ENCODE measurements at regions not wholly inside any gene's neighbourhood (a gene's known extent, or its start where the extent isn't known, plus 50 kb on each side); places are given as distances from the start of the nearest gene placed in this dataset.

DNA sequence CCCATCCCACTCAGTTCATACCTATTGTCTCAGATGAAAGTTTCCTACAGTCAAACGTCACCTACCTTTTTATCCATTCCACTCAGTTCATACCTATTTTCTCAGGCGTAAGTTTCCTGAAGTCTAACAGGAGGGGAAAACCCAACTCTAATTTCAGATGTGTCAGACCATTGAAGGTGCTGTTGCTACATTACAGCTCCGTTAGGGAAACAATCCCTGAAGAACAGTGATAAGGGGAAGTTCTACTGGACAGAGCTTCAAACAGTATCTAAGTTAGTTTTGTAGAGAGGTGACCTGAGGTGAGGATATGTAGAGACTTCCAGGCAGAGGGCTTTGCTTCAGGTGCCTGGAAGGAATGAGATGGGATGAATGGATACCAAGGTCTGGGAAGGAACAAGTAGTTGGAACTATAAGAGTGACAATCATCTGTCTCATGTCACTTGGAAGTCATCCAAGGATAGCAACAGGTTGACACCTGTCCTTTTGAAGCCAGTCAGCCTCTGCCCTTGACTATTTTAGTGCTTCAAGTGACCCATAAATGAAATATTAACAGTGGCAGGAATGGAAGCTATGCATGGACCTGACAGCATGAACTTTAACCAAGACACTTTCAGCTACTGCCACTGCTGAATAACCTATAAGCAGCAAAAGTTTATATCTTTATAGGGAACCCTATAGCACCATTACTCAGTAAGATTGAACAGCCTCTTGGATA is 191.6 kb upstream of the MOCS1 start:
- intact Hi-C loops (cut with DNase I): no loop called here
- DNase-seq (ENCODE audit: missing footprints) (no peak), ATAC-seq (no peak)

DNA sequence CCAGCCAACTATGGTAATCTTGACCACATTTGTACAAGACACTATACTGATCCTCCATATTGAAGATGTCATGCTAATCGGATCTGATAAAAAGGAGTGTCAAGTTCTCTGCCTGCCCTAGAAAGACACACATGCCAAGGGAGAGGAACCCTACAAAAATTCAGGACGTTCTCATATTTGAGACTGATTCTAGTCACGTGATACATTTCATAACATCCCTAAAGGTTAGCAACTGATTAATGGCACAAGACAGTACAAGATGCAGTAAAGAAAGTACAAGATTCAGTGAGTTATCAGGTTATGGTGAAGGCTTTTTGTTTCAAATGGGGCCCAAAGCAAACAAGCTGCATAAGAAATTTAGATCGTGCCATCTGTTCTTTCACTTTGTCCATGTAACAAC is 190.7 kb upstream of the MOCS1 start:
- intact Hi-C loops (cut with DNase I): no loop called here
- DNase-seq (ENCODE audit: missing footprints) (no peak), ATAC-seq (no peak)

GRCh38 chr6:40116832-40117231 is 182.6 kb upstream of the MOCS1 start:
- no peak for ATAC-seq
- DNase-seq (ENCODE audit: missing footprints): no peak
- intact Hi-C loops (cut with DNase I): no loop called here

GRCh38 chr6:40112350-40112749 is 178.1 kb upstream of the MOCS1 start:
- intact Hi-C loops (cut with DNase I): no loop called here
- no peak for DNase-seq (ENCODE audit: missing footprints)
- no peak for ATAC-seq

DNA sequence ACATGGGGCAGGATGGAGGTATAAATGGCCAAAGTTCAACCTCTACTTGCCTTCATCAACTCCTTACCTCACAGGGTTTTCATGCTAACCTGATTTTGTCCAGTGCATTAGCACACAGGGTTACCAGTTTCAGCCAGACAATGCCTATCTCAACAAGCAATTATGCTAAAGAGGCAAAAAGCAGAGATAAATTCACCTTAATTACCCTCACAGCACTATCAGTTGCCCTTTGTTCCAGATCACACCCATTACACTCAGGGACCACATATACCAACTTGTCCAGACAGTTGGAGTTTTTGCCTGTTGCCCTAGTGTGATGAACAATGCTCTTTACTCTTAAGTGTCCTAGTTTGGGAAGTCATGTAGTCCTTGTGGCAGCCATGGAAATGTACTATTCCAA is 174.5 kb upstream of the MOCS1 start:
- no peak for ATAC-seq
- DNase-seq (ENCODE audit: missing footprints): no peak
- intact Hi-C loops (cut with DNase I): no loop called here

- DNase-seq (ENCODE audit: missing footprints) (no peak), ATAC-seq (no peak)
- intact Hi-C loops (cut with DNase I): no loop called here
Measured at GRCh38 chr6:40106840-40107239, 172.6 kb upstream of the MOCS1 start.

DNA sequence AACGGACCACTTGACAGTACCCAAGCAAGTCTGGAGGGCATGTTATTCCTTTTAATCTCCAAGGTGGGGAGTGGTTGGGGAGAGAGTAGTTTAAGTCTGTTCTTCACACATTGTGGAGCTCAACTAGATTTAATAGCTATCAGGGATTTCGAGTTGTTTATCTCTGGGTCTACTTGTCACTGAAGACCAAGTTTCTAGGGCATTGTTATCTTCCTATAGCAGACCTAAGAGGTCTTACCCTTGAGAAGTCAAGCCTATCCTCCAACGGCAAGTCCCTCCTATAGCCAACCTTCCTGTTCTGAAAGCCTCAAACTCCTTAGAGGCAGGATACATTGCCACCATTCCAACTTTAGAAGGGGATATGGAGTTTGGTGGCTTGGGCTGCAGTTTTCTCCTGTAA is 164.5 kb upstream of the MOCS1 start:
- ATAC-seq (no peak), DNase-seq (ENCODE audit: missing footprints) (no peak)
- intact Hi-C loops (cut with DNase I): no loop called here

DNA sequence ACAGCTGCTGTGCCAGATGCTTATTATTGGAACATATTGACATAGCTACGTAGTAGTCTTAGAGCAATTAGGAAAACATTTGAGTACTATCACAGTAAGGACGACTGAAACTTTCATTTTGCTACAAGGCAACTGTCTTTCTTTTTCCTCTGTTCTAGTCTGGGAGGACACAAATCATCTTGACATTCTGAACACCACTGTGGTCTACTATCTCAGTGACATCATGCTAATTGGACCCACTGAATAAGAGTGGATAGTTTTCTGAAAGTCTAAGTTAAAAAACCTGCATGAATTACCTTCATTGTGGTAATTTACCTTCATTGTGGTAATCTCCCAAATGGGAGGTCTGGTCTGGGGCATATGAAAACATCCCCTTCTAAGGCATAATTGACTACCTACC is 163.3 kb upstream of the MOCS1 start:
- no peak for DNase-seq (ENCODE audit: missing footprints)
- intact Hi-C loops (cut with DNase I): no loop called here
- no peak for ATAC-seq

- no peak for DNase-seq (ENCODE audit: missing footprints)
- intact Hi-C loops (cut with DNase I): no loop called here
- no peak for ATAC-seq
Measured at GRCh38 chr6:40083141-40083920, 149.1 kb upstream of the MOCS1 start.

- DNase-seq (ENCODE audit: missing footprints) (no peak), ATAC-seq (no peak)
- intact Hi-C loops (cut with DNase I): no loop called here
Measured at GRCh38 chr6:40082278-40083043, 148.2 kb upstream of the MOCS1 start.

- ATAC-seq (no peak), DNase-seq (ENCODE audit: missing footprints) (no peak)
- intact Hi-C loops (cut with DNase I): no loop called here
Measured at GRCh38 chr6:40077736-40078135, 143.5 kb upstream of the MOCS1 start.

- no peak for DNase-seq (ENCODE audit: missing footprints)
- intact Hi-C loops (cut with DNase I): no loop called here
- no peak for ATAC-seq
Measured at GRCh38 chr6:40077315-40077714, 143.1 kb upstream of the MOCS1 start.

- DNase-seq (ENCODE audit: missing footprints): no peak
- no peak for ATAC-seq
- intact Hi-C loops (cut with DNase I): no loop called here
Measured at GRCh38 chr6:40075056-40075590, 140.9 kb upstream of the MOCS1 start.

- DNase-seq (ENCODE audit: missing footprints) (no peak), ATAC-seq (no peak)
- intact Hi-C loops (cut with DNase I): no loop called here
Measured at GRCh38 chr6:40074306-40075055, 140.2 kb upstream of the MOCS1 start.

DNA sequence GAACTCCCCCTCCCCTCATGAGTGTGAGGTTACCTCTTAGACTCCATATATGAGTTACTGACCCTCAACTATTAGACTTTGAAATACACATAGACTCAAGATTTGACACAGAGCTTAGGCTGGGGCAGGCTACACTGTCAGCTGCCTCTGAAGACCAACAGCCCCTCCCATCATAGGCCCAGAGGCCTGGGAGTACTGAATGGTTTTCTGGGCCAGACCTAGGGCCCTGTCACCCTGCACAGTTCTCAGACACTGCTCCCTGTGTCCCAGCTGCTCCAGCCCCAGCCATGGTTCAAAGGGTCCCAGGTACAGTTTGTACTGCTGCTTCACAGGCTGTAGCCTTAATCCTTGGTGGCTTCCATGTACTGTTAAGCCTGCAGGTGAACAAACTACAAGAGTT is 132.1 kb upstream of the MOCS1 start:
- intact Hi-C loops (cut with DNase I): no loop called here
- no peak for ATAC-seq
- no peak for DNase-seq (ENCODE audit: missing footprints)

GRCh38 chr6:40056865-40057264 is 122.6 kb upstream of the MOCS1 start:
- ATAC-seq (no peak), DNase-seq (ENCODE audit: missing footprints) (no peak)
- intact Hi-C loops (cut with DNase I): no loop called here

DNA sequence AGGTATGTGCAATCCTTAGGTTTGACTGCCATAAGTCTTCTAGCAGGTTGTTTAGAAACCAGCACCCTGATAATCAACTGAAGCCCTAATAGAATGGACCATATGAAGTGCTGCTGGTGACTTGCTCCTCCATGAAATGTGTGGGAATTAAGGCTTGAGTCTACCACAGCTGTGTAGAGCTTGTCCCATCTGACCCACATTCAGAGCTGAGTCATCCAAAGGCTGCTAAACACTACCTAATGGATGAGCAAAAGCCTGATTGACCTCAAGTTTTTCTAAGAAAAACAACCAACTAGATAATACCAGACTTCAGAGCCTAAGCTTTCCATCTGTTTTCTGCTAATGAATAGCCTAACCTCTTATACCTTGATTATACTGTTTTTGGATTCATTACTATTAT is 120.3 kb upstream of the MOCS1 start:
- DNase-seq (ENCODE audit: missing footprints): no peak
- ATAC-seq: no peak
- intact Hi-C loops (cut with DNase I): no loop called here

- intact Hi-C loops (cut with DNase I): no loop called here
- ATAC-seq: no peak
- DNase-seq (ENCODE audit: missing footprints): no peak
Measured at GRCh38 chr6:40054186-40054585, 119.9 kb upstream of the MOCS1 start.

GRCh38 chr6:40049128-40049527 is 114.9 kb upstream of the MOCS1 start:
- intact Hi-C loops (cut with DNase I): no loop called here
- ATAC-seq (no peak), DNase-seq (ENCODE audit: missing footprints) (no peak)
